ENCODE measurements at regions not wholly inside any gene's neighbourhood (a gene's known extent, or its start where the extent isn't known, plus 50 kb on each side); places are given as distances from the start of the nearest gene placed in this dataset.

DNA sequence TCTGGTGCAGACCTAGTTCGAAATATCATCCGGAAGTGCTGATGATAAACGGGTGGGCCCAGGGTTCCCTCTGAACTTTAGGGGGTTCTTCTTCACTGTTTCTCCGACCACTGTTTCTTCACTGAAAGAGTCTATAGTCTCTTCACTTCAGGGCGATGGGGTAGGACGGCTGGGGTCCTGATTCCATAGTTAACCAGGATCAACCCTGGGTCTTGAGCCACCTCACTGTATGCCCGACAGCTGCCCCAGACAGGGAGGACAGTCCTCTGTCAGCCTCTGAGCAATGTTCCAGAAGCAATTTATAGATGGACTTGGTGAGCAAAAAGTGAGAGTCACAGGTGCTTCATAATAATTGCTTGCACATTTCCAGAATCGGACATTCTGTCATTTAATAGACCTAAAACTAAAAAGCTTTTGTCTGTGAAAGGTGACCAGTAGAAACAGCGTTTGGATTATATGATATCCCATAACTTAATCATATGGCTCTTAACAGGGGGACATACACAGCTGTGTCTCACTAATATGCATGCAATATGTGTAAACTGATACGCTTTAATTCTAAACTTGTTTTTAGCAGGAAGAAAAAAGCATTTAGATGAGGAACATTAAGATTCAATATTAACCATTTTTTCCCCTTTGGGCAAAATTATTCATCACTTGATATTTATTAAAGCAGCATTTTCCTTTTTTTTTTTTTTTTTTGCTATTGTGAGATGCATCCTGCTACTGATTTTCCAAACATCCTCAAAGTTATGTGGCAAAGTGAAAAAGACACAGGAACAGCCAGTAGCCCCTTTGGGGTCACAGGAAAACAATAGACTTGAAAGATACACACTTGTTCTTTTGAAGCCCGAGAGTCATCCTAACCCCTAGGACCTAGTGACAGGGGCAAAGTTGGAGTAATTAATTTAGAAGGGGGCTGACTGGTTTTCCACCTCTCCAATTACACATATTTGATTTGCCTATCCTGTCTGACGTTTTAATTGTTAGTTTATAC, 277.0 kb downstream of the ZNF536 start:
- DNase-seq: no peak

DNA sequence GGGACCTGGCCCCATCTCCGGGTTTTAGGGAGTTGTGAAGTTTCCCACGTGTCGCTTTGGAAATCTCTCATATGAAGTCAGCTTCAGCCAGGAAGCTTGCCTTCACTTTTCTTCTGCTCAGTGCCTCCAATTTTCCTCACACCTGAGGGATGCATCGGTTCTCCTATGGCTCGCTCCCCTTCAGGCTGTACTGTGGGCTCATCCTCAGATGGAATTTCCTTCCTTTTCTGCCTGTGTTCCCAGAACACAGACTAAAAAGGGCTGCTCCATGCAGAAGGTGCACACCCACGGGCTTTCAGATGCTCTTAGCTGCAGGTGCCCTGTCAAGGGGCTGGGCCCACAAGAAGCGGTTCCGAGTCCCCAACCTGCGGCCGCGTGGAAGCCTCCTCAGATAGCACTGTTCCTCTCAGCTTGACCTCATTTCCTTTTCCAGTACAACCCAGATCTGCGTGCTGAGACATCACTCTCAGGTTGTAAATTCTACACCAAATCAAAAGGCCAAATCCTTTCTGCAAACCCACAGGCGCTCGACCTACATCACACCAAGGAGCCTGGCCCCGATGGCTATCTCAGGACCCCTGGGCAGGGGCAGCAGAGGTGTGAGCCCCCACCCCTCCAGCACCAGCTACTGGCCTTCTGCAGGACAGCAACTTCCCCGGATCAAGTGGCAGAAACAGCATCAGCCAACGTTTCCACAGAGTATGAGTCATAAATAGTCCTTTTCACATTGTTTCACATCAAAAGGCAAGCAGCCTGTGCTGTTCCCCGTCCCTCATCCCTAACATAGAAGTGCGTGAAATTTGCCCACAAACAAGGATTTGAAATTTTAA, 275.9 kb downstream of the ZNF536 start:
- no peak for DNase-seq

DNA sequence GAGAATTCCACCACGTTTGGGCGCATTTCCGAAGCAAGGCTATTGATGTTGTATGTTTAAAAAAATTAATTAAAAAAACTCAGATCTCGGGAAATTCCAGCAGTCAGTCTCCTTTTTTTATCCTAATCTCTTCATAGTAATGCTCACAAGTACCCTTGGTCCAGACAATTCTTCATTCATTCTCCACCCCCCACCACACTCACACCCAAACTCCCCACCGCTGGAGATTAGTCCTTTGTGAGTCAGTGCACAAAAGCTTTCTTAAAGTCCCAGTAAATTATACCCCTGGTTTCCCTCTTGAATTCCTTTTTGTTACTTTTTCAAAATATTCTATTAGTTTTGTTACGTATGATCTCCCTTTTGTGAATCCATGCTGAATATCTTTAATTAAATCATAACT, 274.6 kb downstream of the ZNF536 start:
- no peak for DNase-seq

DNA sequence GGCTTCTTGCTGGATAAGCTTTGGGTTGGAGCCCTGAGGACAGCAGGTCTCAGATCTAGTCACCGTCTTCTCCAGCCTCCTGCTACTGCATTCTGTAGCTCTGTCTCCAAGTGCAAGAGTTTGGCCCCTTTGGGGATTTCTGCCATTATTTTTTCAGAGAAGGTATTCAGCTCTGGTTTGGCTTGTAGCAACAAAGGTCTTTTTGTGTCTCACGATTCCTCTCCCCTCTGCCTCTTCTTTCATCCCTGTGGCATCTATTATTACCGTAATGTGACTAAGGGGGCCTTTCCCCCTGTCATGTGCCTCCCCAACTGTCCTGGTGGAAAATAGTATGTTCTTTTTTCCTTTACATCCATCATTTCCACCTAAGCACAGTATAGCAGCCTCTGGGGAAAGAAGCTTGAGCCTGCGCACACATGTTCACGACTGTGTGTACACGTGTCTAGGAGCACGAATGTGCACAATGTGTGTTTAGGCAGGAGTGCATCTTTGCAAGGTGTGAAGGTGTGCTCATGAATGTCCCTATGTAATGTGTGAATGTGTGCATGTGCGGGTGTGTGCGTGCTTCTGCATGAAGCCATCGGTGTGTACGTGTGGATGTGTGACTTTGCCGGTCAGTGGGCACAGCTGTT, 273.9 kb downstream of the ZNF536 start:
- no peak for DNase-seq

DNA sequence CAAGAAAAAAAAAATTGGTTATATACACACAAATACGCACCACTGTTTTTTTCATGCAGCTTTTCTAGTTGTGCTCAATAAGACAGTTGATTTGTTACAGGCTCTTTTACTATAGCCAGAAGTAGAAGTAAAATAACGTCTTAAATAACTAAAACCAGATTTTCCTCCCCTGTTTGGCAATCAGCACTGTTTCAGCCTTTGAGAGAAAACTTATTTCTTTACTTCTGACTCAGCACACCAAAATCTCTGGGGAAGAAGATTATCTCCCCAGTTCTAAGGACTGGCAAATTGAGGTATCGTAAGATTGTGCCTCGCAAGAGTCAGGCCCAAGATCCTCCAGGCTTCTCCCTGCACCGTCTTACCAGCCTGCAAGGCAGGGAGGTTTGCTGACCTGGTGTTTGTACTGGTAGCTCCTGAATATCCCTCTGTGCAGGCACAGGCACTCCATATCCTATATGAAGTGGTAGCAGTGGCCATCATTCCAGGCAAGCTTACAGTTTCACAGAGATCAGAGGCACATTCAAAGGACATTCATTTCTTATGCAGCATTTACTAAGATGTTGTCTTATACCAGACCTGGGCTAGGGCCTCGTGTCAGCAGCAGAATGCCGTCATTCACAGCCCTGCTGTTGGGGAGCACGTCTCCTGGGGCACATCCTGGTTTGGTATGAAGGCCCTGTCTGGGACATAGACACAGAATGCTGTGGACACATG, 268.2 kb downstream of the ZNF536 start:
- DNase-seq: no peak

DNA sequence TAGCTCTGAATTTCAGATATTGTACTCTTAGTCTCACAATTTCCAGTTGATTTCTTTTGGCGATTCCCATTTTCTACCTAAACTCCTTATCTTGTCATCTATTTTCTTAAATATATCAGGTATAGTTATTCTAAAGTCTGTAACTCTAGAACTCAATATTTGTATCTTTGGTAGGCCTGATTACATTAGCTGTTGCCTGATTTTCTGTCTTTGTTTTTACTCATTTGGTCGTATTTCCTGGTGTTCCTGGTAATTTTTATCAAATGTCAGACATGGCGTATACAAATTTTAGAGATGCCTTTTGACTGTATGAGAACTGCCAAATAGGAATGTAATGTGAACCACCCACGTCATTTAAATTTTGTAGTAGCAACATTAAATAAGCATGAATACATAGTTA, 266.7 kb downstream of the ZNF536 start:
- no peak for DNase-seq

DNA sequence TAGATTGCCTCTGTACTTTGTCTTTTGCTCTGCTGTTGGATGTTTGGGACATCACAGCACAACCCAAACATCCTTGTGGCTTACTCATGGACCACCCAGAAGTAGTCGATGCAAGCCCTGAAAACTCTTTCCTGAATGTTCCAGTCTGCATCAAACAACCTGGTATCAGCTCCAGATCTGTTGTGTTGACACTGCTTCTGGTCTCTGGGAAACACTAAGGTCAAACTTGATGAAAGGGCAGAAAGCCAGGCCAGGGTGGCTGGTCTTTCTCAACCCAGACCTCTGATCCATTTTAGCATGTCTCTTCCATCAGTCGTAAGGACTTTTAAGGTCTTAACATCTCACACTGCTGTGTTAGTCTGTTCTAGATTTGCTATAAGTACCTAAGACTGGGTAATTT, 265.7 kb downstream of the ZNF536 start:
- DNase-seq: no peak

DNA sequence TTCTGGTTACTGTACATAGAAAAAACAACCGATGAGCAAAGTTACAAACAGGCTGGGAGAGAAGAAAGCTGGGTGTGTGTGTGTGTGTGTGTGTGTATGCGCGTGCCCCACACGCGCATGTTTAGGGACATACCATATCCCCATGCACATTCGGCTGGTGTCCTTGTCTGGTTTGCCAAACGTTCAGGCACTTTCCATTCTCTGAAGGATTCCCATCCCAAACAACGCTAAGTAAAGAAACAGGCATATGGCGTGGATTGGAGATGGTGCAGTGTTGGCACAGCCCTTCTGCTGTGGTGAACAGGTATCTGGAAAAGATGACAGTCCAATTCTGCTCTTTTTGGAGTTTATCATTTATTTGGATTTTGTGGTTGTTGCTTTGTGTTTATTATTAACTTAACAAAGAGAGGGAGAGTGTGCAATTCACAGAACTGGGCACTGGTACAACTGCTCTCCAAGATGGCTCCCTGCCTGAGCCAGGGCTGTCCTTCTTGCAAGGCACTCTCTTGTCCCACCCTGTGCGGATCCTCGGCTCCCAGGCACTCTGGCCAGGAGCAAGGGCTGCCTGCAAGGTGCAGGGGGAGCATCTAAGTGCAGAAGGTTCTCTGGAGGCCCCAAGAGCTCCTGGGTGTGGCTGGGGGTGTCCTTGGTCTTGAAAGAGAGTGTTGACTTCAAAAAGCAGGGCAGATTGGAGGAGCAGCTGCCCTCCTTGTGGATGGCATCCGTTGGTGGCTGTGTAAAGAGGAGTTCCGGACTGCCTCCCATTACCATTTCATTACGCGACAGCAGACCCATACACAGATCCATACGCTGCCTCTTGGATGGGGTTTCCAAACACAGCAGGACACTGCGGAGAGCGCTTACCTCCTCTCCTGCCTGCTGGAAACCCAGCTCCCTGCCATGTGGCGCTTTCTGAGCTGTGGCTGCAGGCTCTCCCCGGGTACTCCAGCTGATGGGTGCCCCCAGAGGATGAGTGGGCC, 263.1 kb downstream of the ZNF536 start:
- no peak for DNase-seq

DNA sequence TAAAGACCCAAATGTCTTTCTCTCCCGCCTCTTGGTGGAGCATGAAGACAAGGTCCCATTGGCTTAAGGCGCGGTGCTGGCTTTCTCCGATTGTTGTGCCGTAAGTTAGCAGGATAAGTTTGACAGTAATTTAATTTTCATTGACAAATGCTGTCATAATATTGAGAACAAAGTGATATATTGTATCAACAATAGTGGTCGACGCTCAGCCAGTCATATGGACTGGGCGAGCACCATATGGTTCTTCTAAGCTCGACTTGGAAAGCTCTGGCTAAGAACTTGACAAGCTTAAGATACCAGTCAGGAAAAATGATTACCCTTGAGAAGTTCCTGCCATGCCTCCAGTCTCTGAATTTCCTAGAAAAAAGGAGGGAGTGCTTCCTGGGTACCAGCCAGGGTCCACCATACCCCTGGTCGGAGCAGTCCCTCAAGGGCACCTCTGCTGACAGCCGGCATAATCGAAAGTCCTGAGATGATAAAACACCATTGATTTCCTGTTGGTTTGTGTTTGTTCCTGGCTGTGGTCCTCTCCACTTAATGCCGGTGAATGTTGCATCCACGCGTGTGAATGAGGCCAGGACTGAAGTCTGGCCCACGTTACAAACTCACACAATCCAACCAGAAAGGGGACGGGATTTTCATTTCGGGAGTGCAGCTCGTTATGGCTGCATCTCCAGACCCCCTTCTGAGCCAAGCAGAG, 262.1 kb downstream of the ZNF536 start:
- no peak for DNase-seq

DNA sequence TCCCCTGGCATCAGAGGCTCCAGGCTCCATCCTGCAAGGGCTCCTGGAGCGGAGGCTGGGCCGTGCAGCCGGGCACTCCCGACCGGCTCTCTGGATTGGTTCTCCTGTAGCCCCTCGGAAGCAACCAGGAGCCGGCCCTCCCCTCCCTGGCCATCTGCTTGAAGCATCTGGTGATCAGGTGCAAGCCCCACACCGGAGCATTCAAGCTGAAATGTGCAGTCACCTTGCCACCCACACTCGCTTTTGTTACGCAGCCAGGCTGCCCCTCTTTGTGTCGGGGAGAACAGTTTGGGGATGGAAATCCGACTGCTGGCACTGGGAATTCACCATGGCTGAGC, 258.8 kb downstream of the ZNF536 start:
- DNase-seq: no peak

DNA sequence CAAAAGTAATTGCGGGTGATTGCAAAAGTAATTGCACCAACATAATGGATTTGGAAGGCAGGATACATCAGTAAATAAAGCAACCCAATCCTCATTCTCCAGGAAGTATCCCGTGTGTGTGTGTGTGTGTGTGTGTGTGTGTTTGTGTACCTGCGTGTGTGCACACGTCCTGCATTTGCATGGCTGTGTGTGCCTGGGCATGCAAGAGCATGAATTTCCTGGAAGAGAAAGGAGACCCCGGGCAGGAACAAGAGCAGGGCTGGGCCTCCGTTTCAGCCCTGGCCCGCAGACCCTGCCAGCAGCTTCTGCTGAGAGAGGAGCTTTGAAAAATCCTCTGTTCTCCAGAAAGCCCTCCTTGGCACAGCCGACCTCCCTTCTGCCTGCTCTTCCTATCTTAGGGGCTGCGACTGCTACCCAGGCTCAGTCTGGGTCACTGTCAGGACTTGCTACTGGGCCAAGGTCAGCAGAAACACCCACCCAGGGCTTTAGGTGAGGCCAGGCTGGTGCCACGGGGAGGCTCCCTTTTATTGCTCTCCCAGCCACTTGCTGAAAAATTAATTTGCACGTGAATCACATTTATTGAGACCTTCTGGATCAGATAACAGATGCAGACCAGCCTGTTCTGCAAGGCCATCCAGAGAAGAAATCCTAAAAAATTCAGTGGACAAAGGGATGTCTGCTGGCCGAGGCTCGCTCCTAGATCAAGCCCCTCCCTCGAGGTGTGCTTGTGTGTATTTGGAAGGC, 258.3 kb downstream of the ZNF536 start:
- no peak for DNase-seq

DNA sequence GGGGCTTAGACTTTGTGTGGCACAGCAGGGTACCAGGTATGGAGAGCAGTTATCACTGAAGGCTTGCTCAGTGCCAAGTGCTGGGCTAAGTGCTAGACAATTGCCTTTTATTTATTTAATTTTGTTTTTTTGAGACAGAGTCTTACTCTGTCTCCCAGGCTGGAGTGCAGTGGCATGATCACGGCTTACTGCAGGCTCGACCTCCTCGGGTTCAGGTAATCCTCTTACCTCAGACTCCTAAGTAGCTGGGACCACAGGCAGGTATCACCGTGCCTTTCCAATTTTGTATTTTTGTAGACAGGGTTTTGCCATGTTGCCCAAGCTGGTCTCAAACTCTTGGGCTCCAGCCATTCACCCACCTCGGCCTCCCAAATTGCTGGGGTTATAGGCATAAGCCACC, 256.9 kb downstream of the ZNF536 start:
- no peak for DNase-seq

DNA sequence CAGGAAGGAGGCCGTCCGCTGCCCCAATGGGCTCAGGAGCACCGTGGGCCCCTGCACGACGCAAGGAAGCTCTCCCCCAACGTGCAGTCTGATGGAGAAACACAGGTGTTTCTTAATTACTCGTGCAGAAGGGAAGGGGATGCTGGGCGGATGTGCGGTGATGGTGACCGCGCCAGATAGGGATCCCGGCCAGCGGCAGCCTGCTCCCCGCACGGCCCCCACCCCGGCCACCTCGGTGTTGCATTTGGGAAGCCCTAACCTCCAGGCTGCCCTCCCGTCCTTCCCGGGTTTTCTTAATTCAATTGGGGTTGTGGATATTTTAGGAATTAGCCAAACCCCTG, 254.4 kb downstream of the ZNF536 start:
- DNase-seq: no peak

DNA sequence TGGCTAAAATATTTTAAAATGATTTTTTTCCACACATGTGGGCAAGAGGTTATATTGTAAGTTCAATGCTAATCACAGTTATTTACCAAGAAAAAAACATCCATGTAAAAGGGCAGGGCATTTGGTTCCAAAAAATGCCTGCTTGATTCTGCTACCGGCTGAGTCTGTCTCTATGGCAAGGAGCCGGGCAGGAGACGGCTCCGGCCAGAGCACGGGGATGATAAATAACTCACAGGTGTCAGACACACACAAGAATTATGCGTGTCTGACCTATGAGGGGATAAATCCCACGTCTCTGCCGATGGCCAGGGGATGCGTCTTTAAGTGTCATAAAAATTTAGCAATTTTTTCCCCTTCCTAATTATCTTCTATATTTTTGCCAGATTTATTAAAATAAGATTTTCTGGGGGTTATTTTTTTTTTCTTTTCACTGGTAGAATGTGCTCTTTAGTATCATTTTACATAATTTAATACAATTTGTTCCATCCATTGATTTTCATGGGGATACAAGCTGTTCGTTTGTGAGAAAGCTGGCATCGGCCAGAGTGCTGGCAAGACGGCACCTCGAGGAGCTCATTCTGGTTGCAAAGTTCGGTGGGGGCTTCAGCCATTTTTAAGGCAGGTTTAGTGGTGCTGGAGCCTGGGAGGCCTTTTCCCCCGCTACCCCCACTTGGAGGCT, 253.9 kb downstream of the ZNF536 start:
- DNase-seq: no peak

DNA sequence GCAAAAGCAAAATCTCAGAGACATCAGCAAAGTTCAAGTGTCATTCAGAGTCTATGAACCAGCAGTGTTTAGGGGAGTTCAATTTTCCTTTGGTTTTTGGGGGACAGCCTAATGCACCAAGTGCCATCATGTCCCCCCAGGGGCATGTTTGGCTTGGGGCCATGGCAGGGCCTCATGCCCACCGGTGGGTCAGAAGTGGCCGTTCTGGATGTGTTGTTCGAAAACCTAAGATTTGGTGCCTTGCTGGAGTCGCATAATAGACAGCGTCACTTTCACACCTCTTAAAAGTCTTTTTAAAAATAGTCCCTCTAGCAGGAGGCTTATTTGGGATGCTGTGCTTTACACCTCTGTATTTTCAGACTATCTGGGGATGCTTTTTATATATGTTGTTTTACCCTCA, 250.1 kb downstream of the ZNF536 start:
- DNase-seq: no peak

DNA sequence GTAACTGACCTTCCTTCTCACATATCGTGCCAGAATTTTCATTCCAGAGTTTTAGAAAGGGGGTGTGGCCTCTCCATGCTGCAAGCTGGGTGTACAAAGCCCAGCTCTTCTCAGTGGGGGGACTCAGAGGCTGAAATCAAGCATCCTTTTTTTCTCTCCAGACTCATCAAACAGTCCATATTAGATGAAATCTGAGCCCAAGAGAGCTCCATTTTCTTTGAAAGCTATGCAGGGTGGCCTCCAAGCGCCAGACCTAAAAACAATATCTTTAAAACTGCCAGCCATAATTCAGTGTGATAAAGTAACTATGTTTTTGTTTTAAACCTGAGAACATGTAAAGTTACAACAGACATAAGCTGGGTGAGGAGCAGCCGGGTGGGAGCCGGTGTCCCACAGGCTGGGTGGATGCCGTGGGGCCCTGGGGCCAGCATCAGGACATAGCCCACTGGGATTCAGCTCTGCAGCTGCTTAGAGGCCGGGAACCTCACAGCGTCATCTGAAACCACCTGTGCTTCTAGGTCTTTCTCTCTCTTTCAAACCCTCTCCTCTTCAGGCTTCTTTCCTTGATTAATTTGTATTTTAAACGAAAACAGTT, 249.2 kb downstream of the ZNF536 start:
- no peak for DNase-seq

DNA sequence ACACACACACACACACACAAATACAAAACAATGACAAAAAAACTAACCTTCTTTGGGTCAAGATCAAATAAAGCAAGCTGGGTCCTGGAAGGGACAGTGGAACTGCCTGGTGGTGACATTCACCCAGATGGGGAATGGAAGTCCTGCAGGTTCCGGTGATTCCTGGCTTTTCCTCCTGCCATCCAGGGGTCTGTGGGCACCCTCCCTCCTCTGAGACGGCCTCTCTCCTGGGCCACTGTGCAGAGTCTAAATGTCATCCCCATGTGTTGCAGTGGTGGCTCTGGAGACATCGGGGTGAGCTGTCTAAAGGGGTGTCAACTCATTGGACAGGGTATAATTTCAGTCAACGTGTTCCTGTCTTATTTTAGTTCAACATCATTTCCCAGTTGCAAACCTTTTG, 248.2 kb downstream of the ZNF536 start:
- DNase-seq: no peak

DNA sequence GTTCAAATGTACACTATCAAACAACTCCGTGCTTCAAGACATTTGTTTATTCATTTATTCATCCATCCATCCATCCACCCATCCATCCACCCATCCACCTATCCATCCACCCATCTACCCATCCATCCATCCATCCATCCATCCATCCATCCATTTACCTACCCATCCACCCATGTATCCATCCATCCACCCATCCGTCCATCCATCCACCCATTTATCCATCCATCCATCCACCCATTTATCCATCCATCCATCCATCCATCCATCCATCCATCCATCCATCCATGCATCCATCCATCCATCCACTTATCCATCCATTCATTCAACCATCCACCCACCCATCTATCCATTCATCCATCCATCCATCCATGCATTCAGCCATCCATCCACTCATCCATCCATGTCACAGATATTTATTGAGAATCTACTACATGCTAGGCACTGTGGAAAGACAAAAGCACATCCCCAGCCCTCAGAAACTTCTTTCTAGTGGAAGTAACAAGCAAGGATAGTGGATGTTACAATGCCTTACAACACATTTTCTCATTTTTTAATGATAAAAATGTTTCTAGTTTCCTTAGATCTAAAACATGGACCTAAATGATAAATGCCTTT, 237.6 kb downstream of the ZNF536 start:
- DNase-seq: no peak

DNA sequence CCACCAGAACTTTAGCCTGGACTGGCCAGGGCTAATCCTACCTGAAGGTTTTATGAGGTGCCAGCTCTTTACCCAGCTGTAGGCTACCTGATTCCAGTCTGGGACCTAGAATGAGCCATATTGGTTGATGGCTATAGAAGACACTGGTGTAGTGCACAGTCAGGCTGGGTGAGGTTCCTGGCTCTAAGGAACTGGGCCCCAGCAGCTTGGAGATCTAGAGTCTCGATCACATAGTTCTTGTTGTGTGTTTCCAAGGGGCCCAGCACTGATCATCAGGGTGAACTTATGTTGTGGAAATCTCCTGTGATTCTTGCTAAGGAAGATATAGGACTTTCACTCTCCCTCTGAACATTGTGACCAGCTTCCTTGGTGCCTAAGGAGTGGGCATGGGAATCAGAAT, 236.3 kb downstream of the ZNF536 start:
- DNase-seq: no peak
